Panc1 (cell line): ENCODE measurements at regions not wholly inside any gene's neighbourhood (a gene's known extent, or its start where the extent isn't known, plus 50 kb on each side); places are given as distances from the start of the nearest gene placed in this dataset.

Source experiments
- ATAC-seq: fragments of 200-7000 bp; cut with Tn5 transposase; 2 replicates; pipeline ENCODE4 v1.9.1; 2020; ENCODE audit warnings: mild to moderate bottlenecking, moderate library complexity
- BruUV-seq: library from RNA; stranded (reverse); fragments of 400-500 nt; replicated peaks from 2 replicates; lab custom pipeline; 2021; lab: Mats Ljungman, UMichigan
- CTCF ChIA-PET: fragments of 300-600 bp; sonication (Branson Sonifier 250); formaldehyde crosslinking; loops from one replicate; lab custom pipeline; 2022; ENCODE audit warnings: antibody characterized with exemption; lab: Charles Lee
- POLR2A ChIA-PET: fragments of 300-600 bp; sonication (Branson Sonifier 250); formaldehyde crosslinking; loops from one replicate; lab custom pipeline; 2022; ENCODE audit warnings: antibody characterized with exemption; lab: Charles Lee
- DNase-seq: peaks from one replicate; pipeline ENCODE4 v3.0.0-alpha.2; 2010; ENCODE audit warnings: low read depth, low spot score
- H3K27ac ChIP-seq: 2 replicates; pipeline ENCODE4 v1.5.1; 2011; ENCODE audit warnings: mild to moderate bottlenecking, low read length, inconsistent platforms
- H3K27me3 ChIP-seq: fragments of 200-500 bp; sonication (Bioruptor generic); 2 replicates; pipeline ENCODE4 v1.6.0; 2014; ENCODE audit warnings: low read length, inconsistent platforms; ENCODE audit not compliant: control insufficient read depth, insufficient read depth
- H3K36me3 ChIP-seq: fragments of 200-500 bp; sonication (Bioruptor generic); 2 replicates; pipeline ENCODE4 v1.5.1; 2014; ENCODE audit warnings: inconsistent platforms, mild to moderate bottlenecking, low read length, moderate library complexity; ENCODE audit not compliant: control insufficient read depth, insufficient read depth
- H3K4me1 ChIP-seq: 2 replicates; pipeline ENCODE4 v1.5.1; 2011; ENCODE audit warnings: inconsistent platforms, mild to moderate bottlenecking, low read length, moderate library complexity; ENCODE audit not compliant: control insufficient read depth, insufficient read depth
- H3K4me3 ChIP-seq, 2 experiments: 2 replicates each; pipeline ENCODE4 v1.5.1; 2011 to 2012; ENCODE audit warnings: low read depth in 2 of 2, low read length in 2 of 2, mild to moderate bottlenecking in 2 of 2, inconsistent platforms in 1 of 2, moderate library complexity in 1 of 2
- H3K9me3 ChIP-seq: fragments of 200-500 bp; sonication (Bioruptor generic); 2 replicates; pipeline ENCODE4 v1.5.1; 2014; ENCODE audit warnings: low read depth, mild to moderate bottlenecking, inconsistent platforms, low read length, moderate library complexity; ENCODE audit not compliant: control insufficient read depth, insufficient read depth
- CTCF ChIP-seq: fragments of 450-650 bp; IDR thresholded peaks from 2 replicates; pipeline ENCODE4 v1.5.1; 2017; ENCODE audit warnings: mild to moderate bottlenecking
- POLR2AphosphoS5 ChIP-seq: IDR thresholded peaks from 2 replicates; pipeline ENCODE4 v1.6.1; 2012; ENCODE audit warnings: mild to moderate bottlenecking, low read depth, low read length, moderate library complexity
- SIN3A ChIP-seq: IDR thresholded peaks from 2 replicates; pipeline ENCODE4 v1.6.1; 2012; ENCODE audit warnings: low read depth, mild to moderate bottlenecking, low read length, moderate library complexity, borderline replicate concordance; ENCODE audit not compliant: insufficient read depth
- TCF7L2 ChIP-seq: IDR thresholded peaks from 2 replicates; pipeline ENCODE4 v1.6.1; 2011; ENCODE audit warnings: mild to moderate bottlenecking, low read depth, low read length, inconsistent platforms
- in situ Hi-C: cut with HindIII; loops from 2 replicates; pipeline ENCODE4 v1.10.0; 2016; ENCODE audit warnings: low sequenced_read_pairs, low pct_unique_long_range_greater_than_20kb
- intact Hi-C: fragments of 100-400 bp; cut with micrococcal nuclease; formaldehyde crosslinking; loops from one replicate; pipeline ENCODE4 v1.10.0; 2022; ENCODE audit not compliant: unreplicated experiment
- TF ChIP-seq, protein P1 (sequence below), 2 experiments: IDR thresholded peaks; 2 replicates each; pipeline ENCODE4 v1.6.1; 2011 to 2012; ENCODE audit warnings: low read depth in 2 of 2, control low read depth in 1 of 2, low read length in 1 of 2, mild to moderate bottlenecking in 1 of 2, moderate library complexity in 1 of 2; ENCODE audit not compliant: insufficient read depth in 1 of 2

GRCh38 chr20:17873410-17874270 lies 95.0 kb downstream of the SNX5 start:
- ChIA-PET CTCF (no interaction called here), POLR2A (no interaction called here)
- Histone ChIP-seq H3K27me3 (peaks cover 5% of the 10 kb centered on the region; the same call in 1 of the 2 replicates), H3K4me1 (no peaks in the 10 kb centered on the region; the same call in 1 of the 2 replicates), H3K9me3 (no peaks in the 10 kb centered on the region), H3K4me3 (no peak overlapping the region), H3K36me3 (no peaks in the 10 kb centered on the region), H3K27ac (no peak overlapping the region)
- in situ Hi-C loops, result no loop called here
- intact Hi-C loops, result no loop called here
- ATAC-seq (peak; percentile 64), DNase-seq (no peak)
- TF ChIP-seq POLR2AphosphoS5 (no peak), TCF7L2 (no peak), CTCF (no peak), SIN3A (no peak)
- TF ChIP-seq, protein P1, sequence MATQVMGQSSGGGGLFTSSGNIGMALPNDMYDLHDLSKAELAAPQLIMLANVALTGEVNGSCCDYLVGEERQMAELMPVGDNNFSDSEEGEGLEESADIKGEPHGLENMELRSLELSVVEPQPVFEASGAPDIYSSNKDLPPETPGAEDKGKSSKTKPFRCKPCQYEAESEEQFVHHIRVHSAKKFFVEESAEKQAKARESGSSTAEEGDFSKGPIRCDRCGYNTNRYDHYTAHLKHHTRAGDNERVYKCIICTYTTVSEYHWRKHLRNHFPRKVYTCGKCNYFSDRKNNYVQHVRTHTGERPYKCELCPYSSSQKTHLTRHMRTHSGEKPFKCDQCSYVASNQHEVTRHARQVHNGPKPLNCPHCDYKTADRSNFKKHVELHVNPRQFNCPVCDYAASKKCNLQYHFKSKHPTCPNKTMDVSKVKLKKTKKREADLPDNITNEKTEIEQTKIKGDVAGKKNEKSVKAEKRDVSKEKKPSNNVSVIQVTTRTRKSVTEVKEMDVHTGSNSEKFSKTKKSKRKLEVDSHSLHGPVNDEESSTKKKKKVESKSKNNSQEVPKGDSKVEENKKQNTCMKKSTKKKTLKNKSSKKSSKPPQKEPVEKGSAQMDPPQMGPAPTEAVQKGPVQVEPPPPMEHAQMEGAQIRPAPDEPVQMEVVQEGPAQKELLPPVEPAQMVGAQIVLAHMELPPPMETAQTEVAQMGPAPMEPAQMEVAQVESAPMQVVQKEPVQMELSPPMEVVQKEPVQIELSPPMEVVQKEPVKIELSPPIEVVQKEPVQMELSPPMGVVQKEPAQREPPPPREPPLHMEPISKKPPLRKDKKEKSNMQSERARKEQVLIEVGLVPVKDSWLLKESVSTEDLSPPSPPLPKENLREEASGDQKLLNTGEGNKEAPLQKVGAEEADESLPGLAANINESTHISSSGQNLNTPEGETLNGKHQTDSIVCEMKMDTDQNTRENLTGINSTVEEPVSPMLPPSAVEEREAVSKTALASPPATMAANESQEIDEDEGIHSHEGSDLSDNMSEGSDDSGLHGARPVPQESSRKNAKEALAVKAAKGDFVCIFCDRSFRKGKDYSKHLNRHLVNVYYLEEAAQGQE (IDR thresholded peaks at IDR 0.05; ENCODE audit: insufficient read depth in 1 of 2, low read depth in 2 of 2, low read length in 1 of 2), result no peak
- BruUV-seq, result no TSS peak

DNA sequence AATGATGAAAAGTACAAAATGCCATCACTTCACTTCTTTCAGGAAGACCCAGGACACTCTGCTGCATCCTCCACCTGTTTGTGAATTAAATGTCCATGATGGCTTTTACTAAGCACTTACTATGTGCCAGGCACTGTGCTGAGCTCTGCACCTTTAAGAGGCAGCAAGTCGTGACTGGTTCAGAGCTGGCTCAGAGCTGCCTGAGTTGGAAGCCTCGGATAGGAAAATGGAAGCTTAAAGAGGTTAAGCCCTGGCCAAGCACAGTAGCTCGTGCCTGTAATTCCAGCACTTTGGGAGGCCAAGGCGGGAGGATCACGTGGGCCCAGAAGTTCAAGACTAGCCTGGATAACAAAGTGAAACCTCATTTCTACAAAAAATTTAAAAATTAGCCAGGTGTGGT lies 95.6 kb downstream of the SNX5 start:
- ATAC-seq (no peak), DNase-seq (no peak)
- BruUV-seq, result no TSS peak
- POLR2A ChIA-PET, result no interaction called here
- intact Hi-C loops, result no loop called here
- Histone ChIP-seq H3K36me3 (no peaks in the 10 kb centered on the region), H3K9me3 (no peaks in the 10 kb centered on the region), H3K4me1 (no peaks in the 10 kb centered on the region; the same call in 1 of the 2 replicates), H3K27me3 (peaks cover 5% of the 10 kb centered on the region; the same call in 1 of the 2 replicates), H3K27ac (no peak overlapping the region), H3K4me3 (no peak overlapping the region)
- CTCF ChIA-PET, result no interaction called here
- TF ChIP-seq POLR2AphosphoS5 (no peak), CTCF (no peak), SIN3A (no peak)
- TF ChIP-seq, protein P1 (IDR thresholded peaks at IDR 0.05; ENCODE audit: insufficient read depth in 1 of 2, low read depth in 2 of 2, low read length in 1 of 2), result no peak
- in situ Hi-C loops, result no loop called here
